ELR (cell line): ENCODE measurements at regions not wholly inside any gene's neighbourhood (a gene's known extent, or its start where the extent isn't known, plus 50 kb on each side); places are given as distances from the start of the nearest gene placed in this dataset.
"Not testable (repeated sequence)": the region's sequence is repeated elsewhere in the genome, so short reads cannot be mapped to it uniquely, and the experiment has no call there.

Experiments used
- DNase-seq: peaks from one replicate; pipeline ENCODE4 v3.0.0-alpha.2; 2015; ENCODE audit warnings: low read depth

GRCh38 chrX:153266140-153266539 lies 55.4 kb downstream of the PNMA6F start:
- not testable (repeated sequence) for DNase-seq

GRCh38 chrX:153260468-153260867 lies 61.1 kb downstream of the PNMA6F start:
- DNase-seq = not testable (repeated sequence)

- DNase-seq = not testable (repeated sequence)
Measured at GRCh38 chrX:153253239-153253638, 68.3 kb downstream of the PNMA6F start.

GRCh38 chrX:153252378-153253129 lies 69.0 kb downstream of the PNMA6F start:
- not testable (repeated sequence) for DNase-seq

- not testable (repeated sequence) for DNase-seq
Measured at GRCh38 chrX:153251952-153252351, 69.6 kb downstream of the PNMA6F start.

- DNase-seq = not testable (repeated sequence)
Measured at GRCh38 chrX:153250762-153251161, 70.8 kb downstream of the PNMA6F start.

GRCh38 chrX:153245288-153245731 lies 66.2 kb downstream of the MAGEA1 start:
- peak; percentile 4 for DNase-seq

GRCh38 chrX:153244767-153245166 lies 65.7 kb downstream of the MAGEA1 start:
- no peak for DNase-seq

GRCh38 chrX:153238361-153238760 lies 59.3 kb downstream of the MAGEA1 start:
- DNase-seq = no peak
